ENCODE measurements at regions not wholly inside any gene's neighbourhood (a gene's known extent, or its start where the extent isn't known, plus 50 kb on each side); places are given as distances from the start of the nearest gene placed in this dataset.

DNA sequence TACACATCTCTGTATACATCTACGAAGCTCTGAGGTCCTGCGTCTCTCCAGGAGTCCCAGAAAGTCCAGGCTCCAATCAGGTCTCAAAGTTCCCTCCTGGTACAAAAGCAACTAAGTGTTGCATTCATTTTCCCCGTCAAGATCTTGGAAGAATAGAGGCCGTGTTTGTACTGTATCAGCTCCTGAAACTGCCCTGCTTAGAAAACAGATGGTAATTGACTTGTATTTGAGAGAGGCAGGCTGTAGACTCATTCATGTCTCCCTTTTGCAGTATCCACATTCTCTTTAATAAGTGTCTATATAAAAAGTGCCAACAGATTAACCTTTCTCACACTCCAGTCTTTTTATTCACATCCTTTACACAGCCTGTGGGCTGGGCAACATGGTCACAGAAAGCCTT is 91.7 kb downstream of the HPGD start:
- no peaks in the 10 kb centered on the region for H3K27me3 ChIP-seq (ENCODE audit: control insufficient read depth, extremely low read depth, insufficient read depth, low read length)
- no peak for DNase-seq (ENCODE audit: low read depth, low spot score)
- dilution Hi-C loops (cut with MboI; ENCODE audit: extremely low pct_ligation_motif_present, low sequenced_read_pairs) = no loop called here
- H3K79me2 ChIP-seq (ENCODE audit: control insufficient read depth, insufficient read depth, low read length) = no peaks in the 10 kb centered on the region
- H3K9ac ChIP-seq (ENCODE audit: control insufficient read depth, extremely low read depth, insufficient read depth, low read length) = no peak overlapping the region
- no peak overlapping the region for H2AFZ ChIP-seq (ENCODE audit: control insufficient read depth, low read length)
- peaks cover 8% of the 10 kb centered on the region for H3K4me1 ChIP-seq (ENCODE audit: control insufficient read depth, extremely low read depth, insufficient read depth, low read length)
- TF ChIP-seq EZH2 (IDR thresholded peaks at IDR 0.05; ENCODE audit: low read length) = no peak
- no peak for TF ChIP-seq CTCF (optimal IDR thresholded peaks at IDR 0.05 in 1 of 3, IDR thresholded peaks at IDR 0.05 in 1 of 3, conservative IDR thresholded peaks at IDR 0.05 in 1 of 3; ENCODE audit: extremely low read depth in 1 of 3, insufficient read depth in 2 of 3, low read length in 3 of 3)
- no peak overlapping the region for H3K4me3 ChIP-seq (ENCODE audit: control insufficient read depth in 2 of 3, extremely low read depth in 1 of 3, insufficient read depth in 2 of 3, low read depth in 1 of 3, low read length in 3 of 3)
- no peaks in the 10 kb centered on the region for H4K20me1 ChIP-seq (ENCODE audit: control insufficient read depth, extremely low read depth, insufficient read depth, low read length)
- H3K9me1 ChIP-seq (ENCODE audit: control insufficient read depth, extremely low read depth, insufficient read depth, low read length) = no peaks in the 10 kb centered on the region
- no peak for FAIRE-seq
- H3K9me3 ChIP-seq (ENCODE audit: control insufficient read depth, low read depth, low read length) = no peaks in the 10 kb centered on the region
- H3K4me2 ChIP-seq (ENCODE audit: control insufficient read depth, extremely low read depth, insufficient read depth, low read depth, low read length) = no peak overlapping the region
- H3K27ac ChIP-seq (ENCODE audit: control insufficient read depth, insufficient read depth, low read length) = no peak overlapping the region
- H3K36me3 ChIP-seq (ENCODE audit: control insufficient read depth in 2 of 2, extremely low read depth in 1 of 2, insufficient read depth in 2 of 2, low read length in 2 of 2) = no peaks in the 10 kb centered on the region

DNA sequence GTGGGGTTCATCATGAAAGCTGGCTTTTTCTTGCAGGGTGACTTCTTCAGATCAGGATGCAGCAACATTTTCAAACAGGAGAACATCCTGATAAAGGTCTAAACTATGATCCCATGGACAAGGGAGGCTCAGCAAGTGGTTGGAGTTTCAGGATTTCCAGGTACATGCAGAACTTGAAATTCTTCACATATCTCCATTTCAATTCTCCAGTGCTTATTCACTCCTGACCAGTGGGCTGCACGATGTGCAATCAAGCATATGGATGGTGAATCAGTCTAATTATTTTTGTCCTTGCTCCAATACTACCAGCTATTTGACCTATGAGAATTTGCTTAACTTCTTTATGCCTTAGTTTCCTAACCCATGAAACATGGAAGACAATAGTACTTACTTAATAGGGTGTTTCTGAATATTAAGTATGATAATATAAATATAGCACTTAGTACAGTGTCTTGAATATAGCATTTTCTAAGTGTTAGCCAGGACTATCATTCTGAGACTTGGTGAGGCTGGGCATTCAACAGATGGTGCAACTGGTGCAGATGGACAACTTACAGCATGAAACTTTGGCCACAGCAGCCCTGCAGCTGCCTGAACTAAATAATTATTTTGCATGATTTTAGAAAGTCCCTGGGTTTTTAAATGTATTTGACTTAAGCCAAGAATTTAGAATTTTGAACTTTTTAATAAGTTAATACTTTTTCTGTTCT is 92.4 kb downstream of the HPGD start:
- Histone ChIP-seq H3K9ac (ENCODE audit: control insufficient read depth, extremely low read depth, insufficient read depth, low read length) (no peak overlapping the region), H3K4me2 (ENCODE audit: control insufficient read depth, extremely low read depth, insufficient read depth, low read depth, low read length) (no peak overlapping the region), H3K79me2 (ENCODE audit: control insufficient read depth, insufficient read depth, low read length) (no peaks in the 10 kb centered on the region), H3K4me3 (ENCODE audit: control insufficient read depth in 2 of 3, extremely low read depth in 1 of 3, insufficient read depth in 2 of 3, low read depth in 1 of 3, low read length in 3 of 3) (no peak overlapping the region), H3K27ac (ENCODE audit: control insufficient read depth, insufficient read depth, low read length) (no peak overlapping the region), H3K27me3 (ENCODE audit: control insufficient read depth, extremely low read depth, insufficient read depth, low read length) (no peaks in the 10 kb centered on the region), H3K36me3 (ENCODE audit: control insufficient read depth in 2 of 2, extremely low read depth in 1 of 2, insufficient read depth in 2 of 2, low read length in 2 of 2) (no peaks in the 10 kb centered on the region), H3K9me3 (ENCODE audit: control insufficient read depth, low read depth, low read length) (no peaks in the 10 kb centered on the region), H4K20me1 (ENCODE audit: control insufficient read depth, extremely low read depth, insufficient read depth, low read length) (no peaks in the 10 kb centered on the region), H3K4me1 (ENCODE audit: control insufficient read depth, extremely low read depth, insufficient read depth, low read length) (peaks cover 8% of the 10 kb centered on the region), H3K9me1 (ENCODE audit: control insufficient read depth, extremely low read depth, insufficient read depth, low read length) (no peaks in the 10 kb centered on the region), H2AFZ (ENCODE audit: control insufficient read depth, low read length) (no peak overlapping the region)
- dilution Hi-C loops (cut with MboI; ENCODE audit: extremely low pct_ligation_motif_present, low sequenced_read_pairs) = no loop called here
- no peak for DNase-seq (ENCODE audit: low read depth, low spot score)
- no peak for FAIRE-seq
- TF ChIP-seq EZH2 (IDR thresholded peaks at IDR 0.05; ENCODE audit: low read length) = no peak
- TF ChIP-seq CTCF (optimal IDR thresholded peaks at IDR 0.05 in 1 of 3, IDR thresholded peaks at IDR 0.05 in 1 of 3, conservative IDR thresholded peaks at IDR 0.05 in 1 of 3; ENCODE audit: extremely low read depth in 1 of 3, insufficient read depth in 2 of 3, low read length in 3 of 3) = no peak
